Stimulated activated memory B cell treated with anti-CD40 and anti-IgM and Interleukin-4, amounts not matched to agents 10 μg/mL and 1 μg/mL and 100 μg/mL, for 72 hours (primary cell): ENCODE measurements at regions not wholly inside any gene's neighbourhood (a gene's known extent, or its start where the extent isn't known, plus 50 kb on each side); places are given as distances from the start of the nearest gene placed in this dataset.

Experiments used
- ATAC-seq: fragments of 150-1000 bp; cut with Tn5 transposase; 2 replicates; pipeline ENCODE4 v1.10.0; 2021
- H3K27ac Mint-ChIP-seq: one replicate; pipeline ENCODE4 v1.8.0; 2022; ENCODE audit warnings: mild to moderate bottlenecking, mixed read lengths
- H3K27me3 Mint-ChIP-seq: one replicate; pipeline ENCODE4 v1.8.0; 2022; ENCODE audit warnings: mixed read lengths
- H3K36me3 Mint-ChIP-seq: one replicate; pipeline ENCODE4 v1.8.0; 2022; ENCODE audit warnings: mixed read lengths
- H3K4me1 Mint-ChIP-seq: one replicate; pipeline ENCODE4 v1.8.0; 2022; ENCODE audit warnings: mixed read lengths
- H3K4me3 Mint-ChIP-seq: one replicate; pipeline ENCODE4 v1.8.0; 2022; ENCODE audit warnings: mild to moderate bottlenecking, moderate library complexity, mixed read lengths
- H3K9me3 Mint-ChIP-seq: one replicate; pipeline ENCODE4 v1.8.0; 2022; ENCODE audit warnings: mixed read lengths

DNA sequence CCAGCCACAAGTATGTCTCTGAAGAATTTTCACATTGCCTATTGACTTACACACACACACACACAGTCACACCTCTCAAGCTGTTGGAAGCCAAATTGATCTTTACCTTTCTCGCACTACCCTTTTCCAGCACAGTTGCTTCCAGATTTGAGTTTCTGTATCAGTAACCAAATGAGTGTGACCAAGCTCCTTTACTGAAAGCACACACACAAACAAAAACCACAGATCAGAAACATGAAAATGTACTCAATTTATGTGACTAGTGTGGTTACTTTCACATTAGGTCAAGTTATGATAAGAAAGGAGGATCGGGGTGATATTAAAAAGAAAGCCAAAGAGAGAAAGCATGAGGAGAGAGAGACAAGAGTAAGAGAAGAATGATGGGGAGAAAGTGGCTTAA, 993.9 kb upstream of the POU3F3 start:
- Mint-ChIP-seq H3K27me3 (no peaks in the 10 kb centered on the region), H3K4me3 (no peak overlapping the region), H3K36me3 (no peaks in the 10 kb centered on the region), H3K27ac (no peak overlapping the region), H3K4me1 (no peaks in the 10 kb centered on the region), H3K9me3 (peaks cover 3% of the 10 kb centered on the region)
- no peak for ATAC-seq

- Mint-ChIP-seq H3K9me3 (peaks cover 4% of the 10 kb centered on the region), H3K27ac (no peak overlapping the region), H3K4me3 (no peak overlapping the region), H3K27me3 (no peaks in the 10 kb centered on the region), H3K36me3 (no peaks in the 10 kb centered on the region), H3K4me1 (no peaks in the 10 kb centered on the region)
- ATAC-seq: no peak
Measured at GRCh38 chr2:103868396-103868795, 985.5 kb upstream of the POU3F3 start.

- Mint-ChIP-seq H3K4me3 (no peak overlapping the region), H3K9me3 (peaks cover 4% of the 10 kb centered on the region), H3K4me1 (no peaks in the 10 kb centered on the region), H3K27ac (no peak overlapping the region), H3K36me3 (no peaks in the 10 kb centered on the region), H3K27me3 (no peaks in the 10 kb centered on the region)
- no peak for ATAC-seq
Measured at GRCh38 chr2:103873716-103874351, 980.1 kb upstream of the POU3F3 start.

GRCh38 chr2:103875131-103875530, 978.8 kb upstream of the POU3F3 start:
- no peaks in the 10 kb centered on the region for H3K36me3 Mint-ChIP-seq
- peaks cover 4% of the 10 kb centered on the region for H3K9me3 Mint-ChIP-seq
- no peak overlapping the region for H3K4me3 Mint-ChIP-seq
- no peaks in the 10 kb centered on the region for H3K27me3 Mint-ChIP-seq
- no peak overlapping the region for H3K27ac Mint-ChIP-seq
- H3K4me1 Mint-ChIP-seq: no peaks in the 10 kb centered on the region
- no peak for ATAC-seq

GRCh38 chr2:103875531-103875930, 978.4 kb upstream of the POU3F3 start:
- H3K27ac Mint-ChIP-seq: no peak overlapping the region
- no peaks in the 10 kb centered on the region for H3K36me3 Mint-ChIP-seq
- no peaks in the 10 kb centered on the region for H3K27me3 Mint-ChIP-seq
- ATAC-seq: no peak
- no peak overlapping the region for H3K4me3 Mint-ChIP-seq
- H3K9me3 Mint-ChIP-seq: peaks cover 4% of the 10 kb centered on the region
- H3K4me1 Mint-ChIP-seq: no peaks in the 10 kb centered on the region

DNA sequence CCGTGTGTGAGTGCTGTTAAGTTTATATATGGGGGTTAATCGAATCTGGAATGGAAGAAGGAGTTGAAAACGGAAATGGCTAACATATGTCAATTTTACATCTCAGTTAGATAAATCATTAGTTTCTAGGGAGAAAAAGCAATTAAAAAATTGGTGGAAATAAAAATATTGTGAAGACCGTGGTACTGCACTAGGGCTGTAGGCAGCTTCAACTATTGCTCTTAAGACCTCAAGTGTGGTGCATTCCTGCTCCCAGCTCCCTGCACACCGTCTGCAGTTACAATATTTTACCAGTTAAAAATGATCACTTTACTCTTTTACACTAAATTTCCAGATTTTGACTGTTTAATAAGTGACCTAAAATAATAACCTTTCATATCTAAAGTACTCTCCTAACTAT, 977.3 kb upstream of the POU3F3 start:
- Mint-ChIP-seq H3K4me3 (no peak overlapping the region), H3K9me3 (peaks cover 1% of the 10 kb centered on the region), H3K27me3 (no peaks in the 10 kb centered on the region), H3K4me1 (no peaks in the 10 kb centered on the region), H3K36me3 (no peaks in the 10 kb centered on the region), H3K27ac (no peak overlapping the region)
- ATAC-seq: no peak

DNA sequence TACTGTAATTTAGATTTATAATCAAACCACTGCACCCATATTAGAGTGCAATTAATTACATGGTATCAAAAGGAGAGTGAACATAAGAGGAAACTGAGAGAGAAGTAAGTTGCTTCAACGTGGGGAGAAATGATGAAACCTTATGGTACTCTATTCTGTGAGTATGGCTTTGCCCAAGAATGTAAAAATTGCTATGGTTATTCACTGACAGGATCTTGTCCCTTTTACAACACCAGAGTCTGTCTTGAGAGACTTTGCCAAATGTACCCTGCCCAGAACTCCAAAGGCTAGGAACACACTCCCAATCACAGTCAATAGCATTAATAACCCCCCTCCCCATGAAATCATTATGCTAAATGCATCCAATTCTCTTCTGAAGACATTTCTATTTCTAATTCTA, 974.8 kb upstream of the POU3F3 start:
- H3K9me3 Mint-ChIP-seq: no peaks in the 10 kb centered on the region
- H3K36me3 Mint-ChIP-seq: no peaks in the 10 kb centered on the region
- H3K27ac Mint-ChIP-seq: no peak overlapping the region
- no peaks in the 10 kb centered on the region for H3K27me3 Mint-ChIP-seq
- no peak overlapping the region for H3K4me3 Mint-ChIP-seq
- ATAC-seq: no peak
- H3K4me1 Mint-ChIP-seq: no peaks in the 10 kb centered on the region

- no peak overlapping the region for H3K4me3 Mint-ChIP-seq
- H3K27me3 Mint-ChIP-seq: no peaks in the 10 kb centered on the region
- no peaks in the 10 kb centered on the region for H3K4me1 Mint-ChIP-seq
- no peak for ATAC-seq
- H3K36me3 Mint-ChIP-seq: no peaks in the 10 kb centered on the region
- no peaks in the 10 kb centered on the region for H3K9me3 Mint-ChIP-seq
- no peak overlapping the region for H3K27ac Mint-ChIP-seq
Measured at GRCh38 chr2:103880081-103880834, 973.7 kb upstream of the POU3F3 start.

- Mint-ChIP-seq H3K36me3 (no peaks in the 10 kb centered on the region), H3K4me1 (no peaks in the 10 kb centered on the region)
- ATAC-seq: no peak
Measured at GRCh38 chr2:103887625-103888024, 966.3 kb upstream of the POU3F3 start.

GRCh38 chr2:103896182-103896581, 957.7 kb upstream of the POU3F3 start:
- Mint-ChIP-seq H3K27ac (no peak overlapping the region), H3K27me3 (no peaks in the 10 kb centered on the region), H3K9me3 (no peaks in the 10 kb centered on the region), H3K4me3 (no peak overlapping the region), H3K36me3 (no peaks in the 10 kb centered on the region), H3K4me1 (no peaks in the 10 kb centered on the region)
- no peak for ATAC-seq

More at GRCh38 chr2:103887625-103888024, 966.3 kb upstream of the POU3F3 start:
- Mint-ChIP-seq H3K9me3 (peaks cover 11% of the 10 kb centered on the region), H3K27me3 (no peaks in the 10 kb centered on the region), H3K4me3 (no peak overlapping the region), H3K27ac (no peak overlapping the region)

- H3K4me1 Mint-ChIP-seq: no peaks in the 10 kb centered on the region
- no peak for ATAC-seq
- no peak overlapping the region for H3K4me3 Mint-ChIP-seq
- H3K9me3 Mint-ChIP-seq: peaks cover 3% of the 10 kb centered on the region
- no peak overlapping the region for H3K27ac Mint-ChIP-seq
- H3K36me3 Mint-ChIP-seq: no peaks in the 10 kb centered on the region
- H3K27me3 Mint-ChIP-seq: no peaks in the 10 kb centered on the region
Measured at GRCh38 chr2:103898561-103898960, 955.4 kb upstream of the POU3F3 start.

GRCh38 chr2:103902347-103902746, 951.6 kb upstream of the POU3F3 start:
- no peaks in the 10 kb centered on the region for H3K36me3 Mint-ChIP-seq
- H3K4me1 Mint-ChIP-seq: no peaks in the 10 kb centered on the region
- no peak for ATAC-seq
- peaks cover 3% of the 10 kb centered on the region for H3K9me3 Mint-ChIP-seq
- no peaks in the 10 kb centered on the region for H3K27me3 Mint-ChIP-seq
- H3K27ac Mint-ChIP-seq: no peak overlapping the region
- H3K4me3 Mint-ChIP-seq: no peak overlapping the region

GRCh38 chr2:103921161-103921560, 932.8 kb upstream of the POU3F3 start:
- Mint-ChIP-seq H3K36me3 (no peaks in the 10 kb centered on the region), H3K27me3 (no peaks in the 10 kb centered on the region), H3K27ac (no peak overlapping the region), H3K4me1 (no peaks in the 10 kb centered on the region), H3K4me3 (no peak overlapping the region), H3K9me3 (peaks cover 12% of the 10 kb centered on the region)
- no peak for ATAC-seq

GRCh38 chr2:103942199-103942598, 911.7 kb upstream of the POU3F3 start:
- Mint-ChIP-seq H3K27me3 (no peaks in the 10 kb centered on the region), H3K9me3 (peaks cover 10% of the 10 kb centered on the region), H3K4me1 (no peaks in the 10 kb centered on the region), H3K4me3 (no peak overlapping the region), H3K36me3 (no peaks in the 10 kb centered on the region), H3K27ac (no peak overlapping the region)
- ATAC-seq: no peak

DNA sequence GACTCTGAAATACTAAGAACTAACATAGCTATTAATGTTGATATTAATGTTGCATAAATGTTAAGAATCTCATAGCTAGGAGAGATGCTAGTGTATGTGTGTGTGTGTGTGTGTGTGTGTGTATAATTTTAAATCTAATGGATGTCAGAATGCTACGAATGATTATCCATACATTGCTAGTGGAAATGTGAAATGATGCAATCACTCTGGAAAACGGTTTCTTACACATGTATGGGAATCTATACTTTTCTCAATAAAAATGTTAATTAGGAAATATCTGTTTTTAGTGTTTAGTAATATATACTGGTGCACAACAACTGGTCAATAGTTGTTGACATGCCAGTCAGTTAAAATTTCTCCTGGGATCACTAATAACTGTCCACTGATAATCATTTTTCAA, 908.8 kb upstream of the POU3F3 start:
- Mint-ChIP-seq H3K9me3 (peaks cover 10% of the 10 kb centered on the region), H3K4me1 (no peaks in the 10 kb centered on the region), H3K27ac (no peak overlapping the region), H3K36me3 (no peaks in the 10 kb centered on the region), H3K4me3 (no peak overlapping the region), H3K27me3 (no peaks in the 10 kb centered on the region)
- no peak for ATAC-seq
